ENCODE measurements at regions not wholly inside any gene's neighbourhood (a gene's known extent, or its start where the extent isn't known, plus 50 kb on each side); places are given as distances from the start of the nearest gene placed in this dataset.

- H3K27ac ChIP-seq (ENCODE audit: low read length), result no peak overlapping the region
- no peaks in the 10 kb centered on the region for H3K27me3 ChIP-seq (ENCODE audit: low read depth, low read length)
- H3K36me3 ChIP-seq (replicated peaks; ENCODE audit: low read depth, low read length), result no peaks in the 10 kb centered on the region
- TF ChIP-seq EZH2phosphoT487 (IDR thresholded peaks at IDR 0.05; ENCODE audit: low read depth) (no peak), CTCF (IDR thresholded peaks at IDR 0.05; ENCODE audit: low read depth, low read length) (no peak)
- no peaks in the 10 kb centered on the region for H3K4me1 ChIP-seq (ENCODE audit: low read length)
- no peaks in the 10 kb centered on the region for H4K20me1 ChIP-seq (ENCODE audit: insufficient read depth, low read length)
- no peak overlapping the region for H3K9ac ChIP-seq (ENCODE audit: low read length)
- H3K79me2 ChIP-seq (ENCODE audit: low read length), result no peaks in the 10 kb centered on the region
- H3K4me2 ChIP-seq (ENCODE audit: low read length), result no peak overlapping the region
- no peaks in the 10 kb centered on the region for H3K9me3 ChIP-seq (ENCODE audit: insufficient read depth, low read length)
- no peak overlapping the region for H2AFZ ChIP-seq (ENCODE audit: low read depth, low read length)
- H3K4me3 ChIP-seq (ENCODE audit: low read length), result no peak overlapping the region
These were observed 130.4 kb upstream of the ECI2 start for GRCh38 chr6:4265740-4266139.

DNA sequence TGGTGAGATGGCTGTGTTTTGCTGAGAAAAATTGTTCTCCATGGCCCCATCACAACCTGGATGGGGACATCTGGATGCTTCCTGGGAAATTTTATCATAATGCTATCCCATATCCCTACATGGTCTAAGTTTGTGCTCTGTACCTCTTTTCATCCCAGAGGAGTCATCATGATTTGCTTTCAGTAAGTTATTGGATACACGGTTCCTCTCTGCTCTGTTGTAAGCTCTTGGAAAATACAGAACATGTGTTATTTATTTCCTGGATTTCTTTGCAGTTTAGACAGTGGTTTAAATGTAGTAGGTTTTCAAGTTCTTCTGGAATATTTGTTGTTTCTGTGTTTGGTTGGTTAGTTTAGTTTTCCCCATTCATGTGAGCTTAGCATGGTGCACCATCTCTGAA, 129.2 kb upstream of the ECI2 start:
- no peaks in the 10 kb centered on the region for H3K9me3 ChIP-seq (ENCODE audit: insufficient read depth, low read length)
- no peak for TF ChIP-seq EZH2phosphoT487 (IDR thresholded peaks at IDR 0.05; ENCODE audit: low read depth)
- no peak for TF ChIP-seq CTCF (IDR thresholded peaks at IDR 0.05; ENCODE audit: low read depth, low read length)
- H3K9ac ChIP-seq (ENCODE audit: low read length), result no peak overlapping the region
- H3K4me1 ChIP-seq (ENCODE audit: low read length), result no peaks in the 10 kb centered on the region
- no peak overlapping the region for H2AFZ ChIP-seq (ENCODE audit: low read depth, low read length)
- H3K79me2 ChIP-seq (ENCODE audit: low read length), result no peaks in the 10 kb centered on the region
- no peaks in the 10 kb centered on the region for H4K20me1 ChIP-seq (ENCODE audit: insufficient read depth, low read length)
- H3K4me2 ChIP-seq (ENCODE audit: low read length), result no peak overlapping the region
- H3K27ac ChIP-seq (ENCODE audit: low read length), result no peak overlapping the region
- no peaks in the 10 kb centered on the region for H3K27me3 ChIP-seq (ENCODE audit: low read depth, low read length)
- no peak overlapping the region for H3K4me3 ChIP-seq (ENCODE audit: low read length)
- no peaks in the 10 kb centered on the region for H3K36me3 ChIP-seq (replicated peaks; ENCODE audit: low read depth, low read length)

GRCh38 chr6:4264081-4264480, 128.7 kb upstream of the ECI2 start:
- H3K27ac ChIP-seq (ENCODE audit: low read length), result no peak overlapping the region
- no peak overlapping the region for H3K9ac ChIP-seq (ENCODE audit: low read length)
- H4K20me1 ChIP-seq (ENCODE audit: insufficient read depth, low read length), result no peaks in the 10 kb centered on the region
- H3K79me2 ChIP-seq (ENCODE audit: low read length), result no peaks in the 10 kb centered on the region
- TF ChIP-seq EZH2phosphoT487 (IDR thresholded peaks at IDR 0.05; ENCODE audit: low read depth) (no peak), CTCF (IDR thresholded peaks at IDR 0.05; ENCODE audit: low read depth, low read length) (no peak)
- no peak overlapping the region for H3K4me3 ChIP-seq (ENCODE audit: low read length)
- no peaks in the 10 kb centered on the region for H3K27me3 ChIP-seq (ENCODE audit: low read depth, low read length)
- no peak overlapping the region for H3K4me2 ChIP-seq (ENCODE audit: low read length)
- no peak overlapping the region for H2AFZ ChIP-seq (ENCODE audit: low read depth, low read length)
- no peaks in the 10 kb centered on the region for H3K9me3 ChIP-seq (ENCODE audit: insufficient read depth, low read length)
- no peaks in the 10 kb centered on the region for H3K36me3 ChIP-seq (replicated peaks; ENCODE audit: low read depth, low read length)
- no peaks in the 10 kb centered on the region for H3K4me1 ChIP-seq (ENCODE audit: low read length)

- no peak for TF ChIP-seq EZH2phosphoT487 (IDR thresholded peaks at IDR 0.05; ENCODE audit: low read depth)
- no peak for TF ChIP-seq CTCF (IDR thresholded peaks at IDR 0.05; ENCODE audit: low read depth, low read length)
- Histone ChIP-seq H3K4me3 (ENCODE audit: low read length) (no peak overlapping the region), H3K4me2 (ENCODE audit: low read length) (no peak overlapping the region), H3K9me3 (ENCODE audit: insufficient read depth, low read length) (no peaks in the 10 kb centered on the region), H3K27ac (ENCODE audit: low read length) (no peak overlapping the region), H3K4me1 (ENCODE audit: low read length) (no peaks in the 10 kb centered on the region), H3K79me2 (ENCODE audit: low read length) (no peaks in the 10 kb centered on the region), H4K20me1 (ENCODE audit: insufficient read depth, low read length) (no peaks in the 10 kb centered on the region), H3K9ac (ENCODE audit: low read length) (no peak overlapping the region), H3K27me3 (ENCODE audit: low read depth, low read length) (no peaks in the 10 kb centered on the region), H3K36me3 (replicated peaks; ENCODE audit: low read depth, low read length) (no peaks in the 10 kb centered on the region), H2AFZ (ENCODE audit: low read depth, low read length) (no peak overlapping the region)
These were observed 127.2 kb upstream of the ECI2 start for GRCh38 chr6:4262526-4262925.
